ES-I3 (cell line): ENCODE measurements at regions not wholly inside any gene's neighbourhood (a gene's known extent, or its start where the extent isn't known, plus 50 kb on each side); places are given as distances from the start of the nearest gene placed in this dataset.

Source experiments
- H3K36me3 ChIP-seq: 2 replicates; pipeline ENCODE4 v1.6.1; 2013; ENCODE audit warnings: mild to moderate bottlenecking, low read length, control low read depth, moderate library complexity; ENCODE audit not compliant: insufficient read depth
- H3K4me1 ChIP-seq: 2 replicates; pipeline ENCODE4 v1.6.1; 2013; ENCODE audit warnings: mild to moderate bottlenecking, control low read depth, low read length; ENCODE audit not compliant: insufficient read depth
- H3K9ac ChIP-seq: 2 replicates; pipeline ENCODE4 v1.6.1; 2013; ENCODE audit warnings: low read depth, mild to moderate bottlenecking, low read length, moderate library complexity
- H3K9me3 ChIP-seq: 2 replicates; pipeline ENCODE4 v1.6.1; 2013; ENCODE audit warnings: mild to moderate bottlenecking, low read length, moderate library complexity; ENCODE audit not compliant: control insufficient read depth, insufficient read depth

DNA sequence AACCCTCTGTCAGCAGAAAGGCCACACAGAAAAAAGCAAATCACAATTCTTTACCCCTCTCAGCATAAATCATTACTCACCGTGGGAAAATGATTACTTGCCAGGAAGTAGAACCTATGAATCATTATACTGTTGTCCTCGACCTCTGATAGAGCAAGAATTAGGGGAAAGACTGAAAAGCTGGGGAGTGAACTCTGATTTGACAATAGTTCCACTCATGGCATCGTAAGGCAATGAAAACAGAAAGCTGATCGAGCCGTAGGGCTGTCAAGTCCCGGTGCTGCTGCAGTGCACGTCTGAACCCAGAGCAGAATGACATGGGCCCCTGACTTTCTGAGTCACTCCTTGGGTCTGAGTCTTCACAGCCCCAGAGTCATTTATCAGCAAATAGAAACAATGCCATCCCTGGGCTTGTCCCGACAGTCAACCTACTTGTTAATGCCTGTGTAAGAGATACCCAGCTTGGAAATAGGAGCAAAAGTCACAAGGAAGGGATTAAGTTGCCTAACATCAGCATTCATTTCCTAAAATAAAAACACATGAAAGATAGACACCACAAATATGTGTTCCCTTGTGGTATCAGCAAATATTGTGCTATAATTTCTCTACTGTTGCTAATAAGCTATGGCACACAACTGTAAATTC, 224.8 kb upstream of the MARCKS start:
- Histone ChIP-seq H3K4me1 (peaks cover 5% of the 10 kb centered on the region; the same call in 1 of the 2 replicates), H3K36me3 (no peaks in the 10 kb centered on the region), H3K9ac (no peak overlapping the region), H3K9me3 (no peaks in the 10 kb centered on the region)

DNA sequence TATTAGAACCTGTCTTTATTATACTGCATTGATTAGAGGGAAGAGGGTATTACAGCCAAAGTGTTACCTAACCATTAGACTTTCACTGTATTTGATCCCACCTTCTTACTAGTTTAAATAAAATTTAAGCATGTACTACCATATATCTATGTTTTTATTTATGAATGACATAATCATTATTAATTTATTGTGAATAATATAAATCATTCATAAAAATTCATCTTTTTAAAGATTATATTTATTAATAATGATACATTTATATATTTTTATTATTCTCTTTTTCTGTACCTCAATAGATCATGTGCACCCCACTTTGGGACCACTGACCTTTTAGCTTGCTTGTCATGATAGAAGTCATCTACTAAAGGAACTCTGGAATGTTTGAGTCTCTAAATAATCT, 223.5 kb upstream of the MARCKS start:
- Histone ChIP-seq H3K36me3 (no peaks in the 10 kb centered on the region), H3K4me1 (peaks cover 5% of the 10 kb centered on the region; the same call in 1 of the 2 replicates), H3K9ac (no peak overlapping the region), H3K9me3 (no peaks in the 10 kb centered on the region)

- H3K36me3 ChIP-seq: no peaks in the 10 kb centered on the region
- H3K4me1 ChIP-seq: peaks cover 5% of the 10 kb centered on the region; the same call in 1 of the 2 replicates
- H3K9ac ChIP-seq: no peak overlapping the region
- H3K9me3 ChIP-seq: no peaks in the 10 kb centered on the region
Measured at GRCh38 chr6:113634352-113635163, 222.6 kb upstream of the MARCKS start.

GRCh38 chr6:113635222-113635986, 221.7 kb upstream of the MARCKS start:
- Histone ChIP-seq H3K36me3 (no peaks in the 10 kb centered on the region), H3K9ac (no peak overlapping the region), H3K9me3 (no peaks in the 10 kb centered on the region), H3K4me1 (peaks cover 5% of the 10 kb centered on the region; the same call in 1 of the 2 replicates)

DNA sequence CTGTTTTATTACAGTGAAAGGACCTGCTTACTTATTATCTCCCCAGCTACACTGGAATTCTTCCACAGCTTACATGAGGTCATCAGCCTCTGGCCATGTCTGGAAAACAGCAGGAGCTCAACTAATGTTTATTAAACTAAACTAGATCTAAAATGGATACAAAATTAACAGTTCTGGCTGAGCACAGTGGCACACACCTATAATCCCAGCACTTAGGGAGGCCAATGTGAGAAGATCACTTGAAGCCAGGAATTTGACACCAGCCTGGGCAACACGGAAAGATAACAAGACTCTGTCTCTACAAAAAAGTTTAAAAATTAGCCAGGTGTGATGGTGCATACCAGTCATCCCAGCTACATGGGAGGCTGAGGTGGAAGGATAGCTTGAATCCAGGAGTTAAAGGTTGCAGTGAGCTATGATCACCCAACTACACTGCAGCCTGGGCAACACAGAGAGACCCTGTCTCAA, 220.8 kb upstream of the MARCKS start:
- Histone ChIP-seq H3K4me1 (no peaks in the 10 kb centered on the region), H3K9ac (no peak overlapping the region), H3K9me3 (no peaks in the 10 kb centered on the region)

DNA sequence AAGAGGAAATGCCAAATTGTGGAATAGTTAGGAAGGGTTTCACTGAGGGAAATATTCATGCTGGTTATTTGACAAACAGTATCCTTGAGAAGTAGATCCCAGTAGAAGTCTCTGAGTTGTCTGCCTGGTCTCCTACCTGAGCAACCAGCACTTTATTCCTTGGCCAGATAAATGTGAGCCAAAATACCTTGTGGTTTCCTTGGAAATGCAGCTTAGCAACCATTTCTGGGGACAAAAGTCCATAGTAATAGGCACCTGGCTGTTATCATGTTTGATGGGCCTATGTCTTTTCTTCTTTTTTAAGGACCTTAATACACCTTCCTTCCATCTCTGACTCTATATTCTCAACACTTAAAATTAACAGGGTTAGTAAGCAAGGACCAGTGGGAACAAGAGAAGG, 217.1 kb upstream of the MARCKS start:
- no peaks in the 10 kb centered on the region for H3K36me3 ChIP-seq
- no peak overlapping the region for H3K9ac ChIP-seq

More for the DNA sequence above, 220.8 kb upstream of the MARCKS start:
- no peaks in the 10 kb centered on the region for H3K36me3 ChIP-seq

GRCh38 chr6:113642001-113642713, 215.0 kb upstream of the MARCKS start:
- H3K4me1 ChIP-seq: no peaks in the 10 kb centered on the region
- H3K9me3 ChIP-seq: no peaks in the 10 kb centered on the region
- H3K36me3 ChIP-seq: no peaks in the 10 kb centered on the region
- no peak overlapping the region for H3K9ac ChIP-seq

More for the DNA sequence above, 217.1 kb upstream of the MARCKS start:
- no peaks in the 10 kb centered on the region for H3K4me1 ChIP-seq
- H3K9me3 ChIP-seq: no peaks in the 10 kb centered on the region

- Histone ChIP-seq H3K36me3 (no peaks in the 10 kb centered on the region), H3K4me1 (no peaks in the 10 kb centered on the region), H3K9ac (no peak overlapping the region), H3K9me3 (no peaks in the 10 kb centered on the region)
Measured at GRCh38 chr6:113642714-113643406, 214.3 kb upstream of the MARCKS start.

- H3K9ac ChIP-seq: no peak overlapping the region
- no peaks in the 10 kb centered on the region for H3K9me3 ChIP-seq
- H3K36me3 ChIP-seq: no peaks in the 10 kb centered on the region
- H3K4me1 ChIP-seq: no peaks in the 10 kb centered on the region
Measured at GRCh38 chr6:113643407-113643770, 213.8 kb upstream of the MARCKS start.

- Histone ChIP-seq H3K4me1 (0 out of 2 replicates have a peak, but pooled peaks cover 7% of the 10 kb centered on the region), H3K36me3 (no peaks in the 10 kb centered on the region), H3K9ac (no peak overlapping the region)
Measured at GRCh38 chr6:113644861-113645575, 212.1 kb upstream of the MARCKS start.

GRCh38 chr6:113645576-113645970, 211.6 kb upstream of the MARCKS start:
- Histone ChIP-seq H3K36me3 (no peaks in the 10 kb centered on the region), H3K9me3 (no peaks in the 10 kb centered on the region), H3K9ac (no peak overlapping the region), H3K4me1 (0 out of 2 replicates have a peak, but pooled peaks cover 7% of the 10 kb centered on the region)

More at GRCh38 chr6:113644861-113645575, 212.1 kb upstream of the MARCKS start:
- no peaks in the 10 kb centered on the region for H3K9me3 ChIP-seq

DNA sequence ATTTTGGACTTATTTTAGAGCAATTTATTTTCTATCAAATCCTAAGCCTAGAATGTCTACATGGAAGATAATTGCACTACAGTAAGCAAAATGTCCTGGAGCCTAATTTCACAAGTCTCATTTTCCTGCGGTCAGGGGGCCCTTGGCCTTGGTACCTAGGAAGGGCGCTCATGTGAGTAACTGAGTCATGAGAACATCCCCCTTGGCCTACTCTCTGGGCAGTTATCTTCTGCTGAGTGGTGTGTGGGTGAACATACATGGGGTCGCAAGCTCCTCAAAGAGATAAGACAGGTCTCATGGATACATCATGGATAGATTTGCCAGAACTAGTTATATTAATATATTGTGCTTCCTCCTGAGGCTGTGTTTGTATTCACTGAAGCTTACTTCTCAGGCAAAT, 211.2 kb upstream of the MARCKS start:
- no peaks in the 10 kb centered on the region for H3K9me3 ChIP-seq
- H3K4me1 ChIP-seq: 0 out of 2 replicates have a peak, but pooled peaks cover 7% of the 10 kb centered on the region
- no peak overlapping the region for H3K9ac ChIP-seq
- no peaks in the 10 kb centered on the region for H3K36me3 ChIP-seq

DNA sequence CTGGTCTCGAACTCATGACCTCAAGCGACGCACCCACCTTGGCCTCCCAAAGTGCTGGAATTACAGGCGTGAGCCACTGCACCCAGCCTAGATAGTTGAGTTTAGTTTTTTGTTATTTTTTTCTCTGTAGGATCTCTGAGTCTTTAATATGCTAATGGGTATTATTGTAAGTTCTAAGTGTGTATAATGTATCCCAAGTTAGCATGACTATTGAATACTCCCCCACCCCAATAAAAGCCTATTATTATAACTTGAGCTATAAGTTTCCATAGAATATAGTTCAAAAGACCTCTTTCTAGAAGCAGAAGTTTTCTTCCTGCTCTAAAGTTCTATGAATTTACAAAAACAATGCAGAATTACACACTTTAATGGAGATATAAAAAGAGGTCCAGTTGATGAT, 210.4 kb upstream of the MARCKS start:
- Histone ChIP-seq H3K4me1 (0 out of 2 replicates have a peak, but pooled peaks cover 7% of the 10 kb centered on the region), H3K9me3 (no peaks in the 10 kb centered on the region), H3K36me3 (no peaks in the 10 kb centered on the region), H3K9ac (no peak overlapping the region)
